ENCODE measurements at regions not wholly inside any gene's neighbourhood (a gene's known extent, or its start where the extent isn't known, plus 50 kb on each side); places are given as distances from the start of the nearest gene placed in this dataset.

DNA sequence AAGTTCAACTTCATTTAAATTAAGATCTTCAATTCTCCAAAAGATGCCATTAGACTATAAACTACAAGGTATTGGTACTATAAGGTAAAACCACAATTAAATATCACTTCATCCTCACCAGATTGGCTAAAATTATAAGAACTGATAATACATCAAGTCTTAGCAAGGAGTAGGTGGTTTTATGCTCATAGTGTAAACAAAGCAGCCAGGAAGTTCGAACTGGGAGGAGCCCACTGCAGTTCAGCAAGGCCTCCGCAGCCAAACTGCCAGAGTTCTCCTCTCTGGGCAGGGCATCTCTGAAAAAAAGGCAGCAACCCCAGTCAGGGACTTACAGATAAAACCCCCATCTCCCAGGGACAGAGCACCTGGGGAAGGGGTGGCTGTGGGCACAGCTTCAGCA is 91.6 kb upstream of the SETMAR start:
- TF ChIP-seq POLR2A (IDR thresholded peaks at IDR 0.05) (no peak), EP300 (IDR thresholded peaks at IDR 0.05) (no peak), POLR2AphosphoS5 (IDR thresholded peaks at IDR 0.05) (no peak)
- TF ChIP-seq, protein P1, sequence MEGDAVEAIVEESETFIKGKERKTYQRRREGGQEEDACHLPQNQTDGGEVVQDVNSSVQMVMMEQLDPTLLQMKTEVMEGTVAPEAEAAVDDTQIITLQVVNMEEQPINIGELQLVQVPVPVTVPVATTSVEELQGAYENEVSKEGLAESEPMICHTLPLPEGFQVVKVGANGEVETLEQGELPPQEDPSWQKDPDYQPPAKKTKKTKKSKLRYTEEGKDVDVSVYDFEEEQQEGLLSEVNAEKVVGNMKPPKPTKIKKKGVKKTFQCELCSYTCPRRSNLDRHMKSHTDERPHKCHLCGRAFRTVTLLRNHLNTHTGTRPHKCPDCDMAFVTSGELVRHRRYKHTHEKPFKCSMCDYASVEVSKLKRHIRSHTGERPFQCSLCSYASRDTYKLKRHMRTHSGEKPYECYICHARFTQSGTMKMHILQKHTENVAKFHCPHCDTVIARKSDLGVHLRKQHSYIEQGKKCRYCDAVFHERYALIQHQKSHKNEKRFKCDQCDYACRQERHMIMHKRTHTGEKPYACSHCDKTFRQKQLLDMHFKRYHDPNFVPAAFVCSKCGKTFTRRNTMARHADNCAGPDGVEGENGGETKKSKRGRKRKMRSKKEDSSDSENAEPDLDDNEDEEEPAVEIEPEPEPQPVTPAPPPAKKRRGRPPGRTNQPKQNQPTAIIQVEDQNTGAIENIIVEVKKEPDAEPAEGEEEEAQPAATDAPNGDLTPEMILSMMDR (IDR thresholded peaks at IDR 0.05) = no peak
